ENCODE measurements at regions not wholly inside any gene's neighbourhood (a gene's known extent, or its start where the extent isn't known, plus 50 kb on each side); places are given as distances from the start of the nearest gene placed in this dataset.

DNA sequence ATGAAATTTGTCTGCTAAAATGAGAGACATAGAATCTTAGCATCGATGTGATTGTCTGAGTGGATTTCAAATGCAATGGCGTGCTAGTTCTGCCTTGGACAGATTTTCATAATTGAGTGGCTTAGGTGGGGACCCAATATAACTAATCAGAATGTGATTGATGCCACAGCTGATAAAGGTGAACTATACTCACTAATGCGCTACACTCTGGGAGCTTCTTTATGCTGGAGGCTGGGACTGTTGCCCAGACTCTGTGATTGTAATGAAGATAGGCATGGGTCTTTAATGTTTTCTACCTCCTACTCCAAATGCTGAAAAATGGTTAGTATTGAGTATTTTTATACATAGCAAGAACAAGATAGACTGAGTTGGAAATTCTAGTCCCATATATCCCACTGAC is 339.5 kb upstream of the SLC39A10 start:
- H3K36me3 ChIP-seq = no peaks in the 10 kb centered on the region
- no peak for DNase-seq
- H3K27ac ChIP-seq = no peak overlapping the region
- no peaks in the 10 kb centered on the region for H3K4me1 ChIP-seq
- no peaks in the 10 kb centered on the region for H3K9me3 ChIP-seq
- intact Hi-C loops (cut with DNase I; ENCODE audit: low total_unique reads) = no loop called here
- H3K4me3 ChIP-seq = no peak overlapping the region
- no peaks in the 10 kb centered on the region for H3K27me3 ChIP-seq
- TF ChIP-seq, protein P1, sequence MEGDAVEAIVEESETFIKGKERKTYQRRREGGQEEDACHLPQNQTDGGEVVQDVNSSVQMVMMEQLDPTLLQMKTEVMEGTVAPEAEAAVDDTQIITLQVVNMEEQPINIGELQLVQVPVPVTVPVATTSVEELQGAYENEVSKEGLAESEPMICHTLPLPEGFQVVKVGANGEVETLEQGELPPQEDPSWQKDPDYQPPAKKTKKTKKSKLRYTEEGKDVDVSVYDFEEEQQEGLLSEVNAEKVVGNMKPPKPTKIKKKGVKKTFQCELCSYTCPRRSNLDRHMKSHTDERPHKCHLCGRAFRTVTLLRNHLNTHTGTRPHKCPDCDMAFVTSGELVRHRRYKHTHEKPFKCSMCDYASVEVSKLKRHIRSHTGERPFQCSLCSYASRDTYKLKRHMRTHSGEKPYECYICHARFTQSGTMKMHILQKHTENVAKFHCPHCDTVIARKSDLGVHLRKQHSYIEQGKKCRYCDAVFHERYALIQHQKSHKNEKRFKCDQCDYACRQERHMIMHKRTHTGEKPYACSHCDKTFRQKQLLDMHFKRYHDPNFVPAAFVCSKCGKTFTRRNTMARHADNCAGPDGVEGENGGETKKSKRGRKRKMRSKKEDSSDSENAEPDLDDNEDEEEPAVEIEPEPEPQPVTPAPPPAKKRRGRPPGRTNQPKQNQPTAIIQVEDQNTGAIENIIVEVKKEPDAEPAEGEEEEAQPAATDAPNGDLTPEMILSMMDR (IDR thresholded peaks at IDR 0.05) = no peak

DNA sequence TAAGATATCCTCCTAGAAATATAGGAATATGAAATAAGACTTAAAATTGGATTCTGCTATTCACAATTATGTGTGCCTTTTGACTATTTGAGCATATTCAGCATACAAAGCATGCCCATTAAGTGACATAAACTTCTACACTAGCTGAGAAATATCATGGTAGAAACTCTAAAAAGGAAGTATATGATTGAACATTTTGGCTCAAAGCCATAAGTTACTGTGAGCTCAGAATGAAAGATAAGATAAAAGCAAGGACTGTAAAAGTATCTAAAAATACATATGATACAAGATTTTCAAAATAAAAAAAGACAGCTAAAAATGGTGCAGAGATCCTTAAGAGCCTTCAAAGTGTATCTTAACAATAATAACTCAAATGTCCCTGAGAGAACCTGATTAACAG is 340.5 kb upstream of the SLC39A10 start:
- Histone ChIP-seq H3K27me3 (no peaks in the 10 kb centered on the region), H3K9me3 (no peaks in the 10 kb centered on the region), H3K27ac (no peak overlapping the region), H3K36me3 (no peaks in the 10 kb centered on the region), H3K4me3 (no peak overlapping the region), H3K4me1 (no peaks in the 10 kb centered on the region)
- TF ChIP-seq, protein P1 (IDR thresholded peaks at IDR 0.05) = no peak
- no peak for DNase-seq
- intact Hi-C loops (cut with DNase I; ENCODE audit: low total_unique reads) = no loop called here

DNA sequence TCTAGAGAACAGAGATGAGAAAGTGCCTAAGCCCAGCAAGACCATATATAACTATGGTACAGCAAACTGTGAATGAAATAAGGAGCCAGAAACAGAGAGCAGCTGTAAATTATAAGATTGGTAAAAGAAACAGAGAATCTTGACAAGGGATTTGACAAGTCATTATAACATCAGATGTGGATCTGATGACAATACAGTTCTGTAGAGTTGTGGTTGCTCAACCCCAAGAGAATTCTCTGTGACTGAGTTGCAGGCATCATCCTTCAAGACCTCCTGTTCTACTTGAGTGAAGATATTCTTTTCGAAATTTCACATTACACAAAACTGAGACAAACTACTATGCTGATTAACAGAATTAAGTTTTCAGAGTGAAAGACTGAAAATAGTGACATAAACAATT is 343.1 kb upstream of the SLC39A10 start:
- H3K9me3 ChIP-seq = no peaks in the 10 kb centered on the region
- no peak overlapping the region for H3K4me3 ChIP-seq
- H3K27me3 ChIP-seq = no peaks in the 10 kb centered on the region
- no peaks in the 10 kb centered on the region for H3K36me3 ChIP-seq
- H3K27ac ChIP-seq = no peak overlapping the region
- TF ChIP-seq, protein P1 (IDR thresholded peaks at IDR 0.05) = no peak
- no peak for DNase-seq
- intact Hi-C loops (cut with DNase I; ENCODE audit: low total_unique reads) = no loop called here
- no peaks in the 10 kb centered on the region for H3K4me1 ChIP-seq

DNA sequence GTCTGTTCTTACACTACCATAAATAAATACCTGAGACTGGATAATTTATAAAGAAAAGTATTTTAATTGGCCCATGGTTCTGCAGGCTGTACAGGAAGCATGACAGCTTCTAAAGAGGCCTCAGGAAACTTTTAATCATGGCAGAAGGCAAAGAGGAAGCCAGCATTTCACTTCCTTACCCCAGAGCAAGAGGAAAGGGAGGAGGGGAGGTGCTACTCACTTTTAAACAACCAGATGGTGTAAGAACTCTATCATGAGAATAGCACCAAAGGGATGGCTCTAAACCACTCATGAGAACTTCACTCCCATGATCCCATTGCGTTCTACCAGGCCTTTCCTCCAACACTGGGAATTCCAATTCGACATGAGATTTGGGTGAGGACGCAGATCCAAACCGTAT is 344.4 kb upstream of the SLC39A10 start:
- no peak for DNase-seq
- H3K9me3 ChIP-seq = no peaks in the 10 kb centered on the region
- no peak overlapping the region for H3K27ac ChIP-seq
- TF ChIP-seq, protein P1 (IDR thresholded peaks at IDR 0.05) = no peak
- no peaks in the 10 kb centered on the region for H3K36me3 ChIP-seq
- no peak overlapping the region for H3K4me3 ChIP-seq
- intact Hi-C loops (cut with DNase I; ENCODE audit: low total_unique reads) = no loop called here
- H3K4me1 ChIP-seq = no peaks in the 10 kb centered on the region
- H3K27me3 ChIP-seq = no peaks in the 10 kb centered on the region

DNA sequence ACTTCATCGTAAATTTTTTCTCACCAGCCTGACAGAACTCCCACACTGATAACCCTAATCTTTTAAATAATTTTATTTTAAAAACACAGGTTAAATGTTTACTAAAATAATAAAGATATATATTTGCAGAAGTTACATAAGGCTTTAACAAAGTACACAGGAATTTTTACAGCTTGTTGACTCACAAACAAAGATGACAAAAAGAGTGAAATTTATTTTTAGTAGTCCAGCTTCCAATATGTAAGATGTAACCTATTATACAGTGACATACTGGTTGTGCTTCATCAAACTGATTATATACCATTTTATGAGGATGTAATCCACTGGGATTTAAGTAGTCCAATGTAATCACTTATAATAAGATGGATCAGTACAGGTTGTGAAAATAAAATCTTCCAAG is 348.9 kb upstream of the SLC39A10 start:
- no peaks in the 10 kb centered on the region for H3K36me3 ChIP-seq
- DNase-seq = no peak
- H3K27me3 ChIP-seq = no peaks in the 10 kb centered on the region
- TF ChIP-seq, protein P1 (IDR thresholded peaks at IDR 0.05) = no peak
- no peaks in the 10 kb centered on the region for H3K9me3 ChIP-seq
- no peak overlapping the region for H3K4me3 ChIP-seq
- H3K27ac ChIP-seq = no peak overlapping the region
- intact Hi-C loops (cut with DNase I; ENCODE audit: low total_unique reads) = no loop called here
- no peaks in the 10 kb centered on the region for H3K4me1 ChIP-seq

DNA sequence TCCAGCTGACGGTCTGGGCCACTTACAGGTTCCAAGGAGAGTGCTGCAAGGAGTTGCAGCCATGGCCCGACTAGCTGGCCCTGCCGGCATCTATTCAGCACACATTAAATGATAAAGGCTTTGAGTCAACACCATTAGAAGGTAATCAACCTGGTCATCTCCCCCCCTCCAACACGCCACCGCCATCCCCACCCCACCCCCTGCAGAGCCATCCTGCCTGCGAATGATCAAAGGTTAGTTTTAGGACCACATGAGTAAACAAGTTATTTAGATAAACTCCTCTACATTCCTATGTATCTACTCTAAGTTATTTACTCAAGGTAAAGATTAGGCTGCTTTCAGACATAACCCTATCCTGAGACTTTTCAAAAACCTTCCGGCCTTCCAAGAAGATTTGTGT is 349.3 kb upstream of the SLC39A10 start:
- DNase-seq = no peak
- H3K9me3 ChIP-seq = no peaks in the 10 kb centered on the region
- no peaks in the 10 kb centered on the region for H3K4me1 ChIP-seq
- TF ChIP-seq, protein P1 (IDR thresholded peaks at IDR 0.05) = no peak
- no peaks in the 10 kb centered on the region for H3K27me3 ChIP-seq
- intact Hi-C loops (cut with DNase I; ENCODE audit: low total_unique reads) = no loop called here
- no peak overlapping the region for H3K27ac ChIP-seq
- H3K36me3 ChIP-seq = no peaks in the 10 kb centered on the region
- H3K4me3 ChIP-seq = no peak overlapping the region

Measured in tibial artery (tissue), 4 donors.